Esophagus (tissue), 2 donors: ENCODE measurements at regions not wholly inside any gene's neighbourhood (a gene's known extent, or its start where the extent isn't known, plus 50 kb on each side); places are given as distances from the start of the nearest gene placed in this dataset.
"Not testable (repeated sequence)": the region's sequence is repeated elsewhere in the genome, so short reads cannot be mapped to it uniquely, and the experiment has no call there.

Experiments
- H3K27ac ChIP-seq, 2 donors: one replicate each; pipeline ENCODE4 v1.5.1; 2013; ENCODE audit warnings: low read depth in 2 of 2, mild to moderate bottlenecking in 2 of 2, inconsistent platforms in 1 of 2, low read length in 1 of 2, moderate library complexity in 1 of 2
- H3K27me3 ChIP-seq, 2 donors: one replicate each; pipeline ENCODE4 v1.6.1; 2013; ENCODE audit warnings: low read length in 2 of 2, control low read depth in 1 of 2, mild to moderate bottlenecking in 1 of 2; ENCODE audit not compliant: insufficient read depth in 2 of 2, control insufficient read depth in 1 of 2
- H3K36me3 ChIP-seq, 2 donors: one replicate each; pipeline ENCODE4 v1.6.1; 2013; ENCODE audit warnings: low read length in 1 of 2; ENCODE audit not compliant: control insufficient read depth in 2 of 2, insufficient read depth in 2 of 2
- H3K4me1 ChIP-seq, 2 donors: one replicate each; pipeline ENCODE4 v1.6.1; 2013; ENCODE audit warnings: low read length in 1 of 2; ENCODE audit not compliant: control insufficient read depth in 2 of 2, insufficient read depth in 2 of 2
- H3K4me3 ChIP-seq, 2 donors: one replicate each; pipeline ENCODE4 v1.5.1; 2013; ENCODE audit warnings: low read length in 2 of 2, mild to moderate bottlenecking in 2 of 2, low read depth in 1 of 2, moderate library complexity in 1 of 2
- H3K9me3 ChIP-seq, 2 donors: one replicate each; pipeline ENCODE4 v1.6.1; 2013; ENCODE audit warnings: mild to moderate bottlenecking in 2 of 2, low read depth in 1 of 2, low read length in 1 of 2, moderate library complexity in 1 of 2; ENCODE audit not compliant: control insufficient read depth in 2 of 2, insufficient read depth in 1 of 2
- WGBS, 2 donors: extraction: QIAGEN DNeasy Blood & Tissue Kit; methylation state at CpG; one replicate each; pipeline ENCODE4 v1.1.7; 2013; 5-methylcytosine and 5-hydroxymethylcytosine counted together
- donor health status: healthy with polysubstance abuse.
- donor health status: Bipolar disorder and iron deficiency.

DNA sequence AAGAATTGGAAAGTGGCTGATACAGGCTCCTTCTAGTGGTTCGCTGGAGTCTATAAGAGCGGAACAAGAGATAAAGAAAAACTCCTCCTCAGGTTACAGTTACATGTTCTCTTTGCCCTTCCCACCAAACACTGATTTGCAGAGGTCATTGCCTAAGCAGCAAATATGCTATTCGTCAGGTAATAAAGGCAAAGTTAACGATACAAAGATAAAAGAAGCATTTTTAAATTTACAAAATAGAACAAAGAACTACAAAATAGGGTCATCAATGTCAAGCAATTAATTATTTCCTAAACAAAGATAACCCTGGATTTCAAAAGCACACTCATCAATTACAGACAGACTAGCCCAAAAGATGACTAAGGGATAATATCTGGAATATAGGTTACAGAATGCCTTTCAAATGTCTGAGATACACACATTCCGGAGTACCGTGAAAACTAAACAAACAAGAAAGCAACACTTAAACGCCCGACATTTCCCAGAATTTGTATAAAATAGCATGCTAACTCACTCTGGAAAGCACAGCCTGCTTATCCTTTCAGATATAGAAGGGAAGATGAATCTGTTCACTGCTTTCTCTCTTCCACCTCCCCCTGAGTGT is 186.4 kb downstream of the MREG start:
- Histone ChIP-seq H3K4me3 (no peak overlapping the region), H3K27ac (no peak overlapping the region), H3K4me1 (no peaks in the 10 kb centered on the region), H3K9me3 (no peaks in the 10 kb centered on the region), H3K27me3 (no peaks in the 10 kb centered on the region), H3K36me3 (no peaks in the 10 kb centered on the region)
- 51 to 52% methylated on average over 8 of the region's 8 CpGs for WGBS, 2 donors

- no peak overlapping the region for H3K27ac ChIP-seq
- H3K9me3 ChIP-seq, result no peaks in the 10 kb centered on the region
- no peak overlapping the region for H3K4me3 ChIP-seq
- H3K27me3 ChIP-seq, result no peaks in the 10 kb centered on the region
- no peaks in the 10 kb centered on the region for H3K36me3 ChIP-seq
- WGBS, 2 donors, result 39 to 53% methylated on average over 3 of the region's 3 CpGs
- no peaks in the 10 kb centered on the region for H3K4me1 ChIP-seq
These were observed 187.0 kb downstream of the MREG start for GRCh38 chr2:215826376-215826775.

GRCh38 chr2:215825707-215826106 is 187.6 kb downstream of the MREG start:
- Histone ChIP-seq H3K27ac (no peak overlapping the region), H3K4me3 (no peak overlapping the region), H3K36me3 (no peaks in the 10 kb centered on the region), H3K9me3 (no peaks in the 10 kb centered on the region), H3K4me1 (no peaks in the 10 kb centered on the region), H3K27me3 (no peaks in the 10 kb centered on the region)

DNA sequence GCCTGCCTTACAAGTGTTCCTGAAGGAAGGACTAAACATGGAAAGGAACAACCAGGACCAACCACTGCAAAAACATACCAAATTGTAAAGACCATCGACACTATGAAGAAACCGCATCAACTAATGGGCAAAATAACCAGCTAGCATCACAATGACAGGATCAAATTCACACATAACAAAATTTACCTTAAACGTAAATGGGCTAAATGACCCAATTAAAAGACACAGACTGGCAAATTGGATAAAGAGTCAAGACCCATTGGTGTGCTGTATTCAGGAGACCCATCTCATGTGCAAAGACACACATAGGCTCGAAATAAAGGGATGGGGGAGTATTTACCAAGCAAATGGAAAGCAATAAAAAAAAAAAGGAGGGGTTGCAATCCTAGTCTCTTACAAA is 192.1 kb downstream of the MREG start:
- H3K27me3 ChIP-seq, H3K4me3 ChIP-seq, H3K4me1 ChIP-seq, H3K9me3 ChIP-seq, H3K27ac ChIP-seq, H3K36me3 ChIP-seq: not testable (repeated sequence)
- WGBS, 2 donors, result 80 to 84% methylated on average over 4 of the region's 4 CpGs

GRCh38 chr2:215819713-215820112 is 193.6 kb downstream of the MREG start:
- H3K27ac ChIP-seq, H3K9me3 ChIP-seq, H3K4me1 ChIP-seq, H3K4me3 ChIP-seq, H3K36me3 ChIP-seq, H3K27me3 ChIP-seq: not testable (repeated sequence)
- WGBS, 2 donors, result 88% methylated on average over 3 of the region's 3 CpGs

GRCh38 chr2:215817046-215817445 is 196.3 kb downstream of the MREG start:
- H3K27me3 ChIP-seq, result no peaks in the 10 kb centered on the region
- no peaks in the 10 kb centered on the region for H3K36me3 ChIP-seq
- no peak overlapping the region for H3K27ac ChIP-seq
- 75 to 86% methylated on average over 1 of the region's 1 CpG for WGBS, 2 donors
- no peaks in the 10 kb centered on the region for H3K4me1 ChIP-seq
- H3K9me3 ChIP-seq, result no peaks in the 10 kb centered on the region
- no peak overlapping the region for H3K4me3 ChIP-seq

GRCh38 chr2:215816424-215816823 is 196.9 kb downstream of the MREG start:
- Histone ChIP-seq H3K27ac (no peak overlapping the region), H3K36me3 (no peaks in the 10 kb centered on the region), H3K4me3 (no peak overlapping the region), H3K4me1 (no peaks in the 10 kb centered on the region), H3K9me3 (no peaks in the 10 kb centered on the region), H3K27me3 (no peaks in the 10 kb centered on the region)
- 70 to 89% methylated on average over 5 of the region's 5 CpGs for WGBS, 2 donors

DNA sequence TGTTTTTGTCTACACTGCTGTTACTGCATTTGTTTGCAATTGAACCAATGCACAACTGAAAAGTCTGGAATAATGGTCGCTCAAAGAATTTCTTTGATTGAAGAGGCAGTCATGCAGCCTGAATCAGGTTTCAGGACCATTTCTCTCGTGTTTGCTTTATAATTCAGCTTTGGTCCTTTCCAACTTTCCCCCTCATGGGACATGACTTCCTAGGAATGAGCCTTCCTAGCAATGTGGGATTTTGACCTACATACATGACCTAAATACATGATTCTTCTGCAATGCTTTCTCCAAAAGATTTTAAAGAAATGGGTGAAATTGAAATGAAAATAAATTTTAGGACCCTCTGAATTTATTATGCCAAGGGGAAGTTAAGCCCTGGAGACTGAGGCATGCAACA is 197.4 kb downstream of the MREG start:
- no peaks in the 10 kb centered on the region for H3K9me3 ChIP-seq
- H3K36me3 ChIP-seq, result no peaks in the 10 kb centered on the region
- H3K4me3 ChIP-seq, result no peak overlapping the region
- no peak overlapping the region for H3K27ac ChIP-seq
- WGBS, 2 donors, result 63 to 72% methylated on average over 2 of the region's 2 CpGs
- no peaks in the 10 kb centered on the region for H3K27me3 ChIP-seq
- H3K4me1 ChIP-seq, result no peaks in the 10 kb centered on the region

- Histone ChIP-seq H3K9me3 (no peaks in the 10 kb centered on the region), H3K27me3 (no peaks in the 10 kb centered on the region), H3K27ac (no peak overlapping the region), H3K4me1 (no peaks in the 10 kb centered on the region), H3K36me3 (no peaks in the 10 kb centered on the region), H3K4me3 (no peak overlapping the region)
These were observed 200.4 kb downstream of the MREG start for GRCh38 chr2:215812966-215813365.

- 67 to 79% methylated on average over 3 of the region's 3 CpGs for WGBS, 2 donors
These were observed 201.7 kb downstream of the MREG start for GRCh38 chr2:215811409-215812345.

More at GRCh38 chr2:215811409-215812345, 201.7 kb downstream of the MREG start:
- Histone ChIP-seq H3K4me3 (no peak overlapping the region), H3K9me3 (no peaks in the 10 kb centered on the region), H3K4me1 (no peaks in the 10 kb centered on the region), H3K27ac (no peak overlapping the region), H3K27me3 (no peaks in the 10 kb centered on the region), H3K36me3 (no peaks in the 10 kb centered on the region)
